WTC11 (cell line): ENCODE measurements at regions not wholly inside any gene's neighbourhood (a gene's known extent, or its start where the extent isn't known, plus 50 kb on each side); places are given as distances from the start of the nearest gene placed in this dataset.

ENCODE experiments used
- ATAC-seq: fragments of 200-7000 bp; cut with Tn5 transposase; 2 replicates; pipeline ENCODE4 v1.10.0; 2021; ENCODE audit warnings: mild to moderate bottlenecking, moderate library complexity
- CTCF ChIA-PET: fragments of 300-600 bp; sonication (Branson Sonifier 250); formaldehyde crosslinking; loops from one replicate; lab custom pipeline; 2021; ENCODE audit warnings: antibody characterized with exemption; lab: Charles Lee
- POLR2A ChIA-PET: fragments of 350-600 bp; sonication (Branson Sonifier 250); formaldehyde crosslinking; loops from one replicate; lab custom pipeline; 2021; ENCODE audit warnings: antibody characterized with exemption; lab: Charles Lee
- DNase-seq: peaks from one replicate; pipeline ENCODE4 v3.0.0; 2021; ENCODE audit warnings: low spot score
- H3K27ac Mint-ChIP-seq: 2 replicates; pipeline ENCODE4 v1.8.0; 2021; ENCODE audit warnings: mixed read lengths
- H3K27me3 Mint-ChIP-seq: 2 replicates; pipeline ENCODE4 v1.8.0; 2021; ENCODE audit warnings: low read depth, mild to moderate bottlenecking, moderate library complexity, mixed read lengths
- H3K36me3 Mint-ChIP-seq: 2 replicates; pipeline ENCODE4 v1.8.0; 2021; ENCODE audit warnings: mixed read lengths
- H3K4me1 Mint-ChIP-seq: 2 replicates; pipeline ENCODE4 v1.8.0; 2022; ENCODE audit warnings: mixed read lengths
- H3K4me3 Mint-ChIP-seq: 2 replicates; pipeline ENCODE4 v1.8.0; 2021; ENCODE audit warnings: mild to moderate bottlenecking, moderate library complexity, mixed read lengths
- H3K9me3 Mint-ChIP-seq: 2 replicates; pipeline ENCODE4 v1.8.0; 2021; ENCODE audit warnings: mixed read lengths
- FOXP1 ChIP-seq: sonication (generic); formaldehyde crosslinking; IDR thresholded peaks from 2 replicates; pipeline ENCODE4 v1.8.0; 2022; ENCODE audit warnings: missing genetic modification reagents, mild to moderate bottlenecking, moderate library complexity, borderline replicate concordance
- JUN ChIP-seq: sonication (generic); formaldehyde crosslinking; IDR thresholded peaks from 2 replicates; pipeline ENCODE4 v1.8.0; 2023; ENCODE audit warnings: mild to moderate bottlenecking, missing genetic modification reagents
- KAT7 ChIP-seq: sonication (generic); formaldehyde crosslinking; IDR thresholded peaks from 2 replicates; pipeline ENCODE4 v1.8.1; 2023; ENCODE audit warnings: missing genetic modification reagents, mild to moderate bottlenecking, borderline replicate concordance
- MXD4 ChIP-seq: fragments of 250-450 bp; sonication (Bioruptor Pico); IDR thresholded peaks from 2 replicates; pipeline ENCODE4 v1.8.0; 2021; ENCODE audit warnings: mild to moderate bottlenecking, moderate library complexity, borderline replicate concordance
- NFATC4 ChIP-seq: fragments of 250-450 bp; sonication (Bioruptor Pico); IDR thresholded peaks from 2 replicates; pipeline ENCODE4 v1.9.0; 2021; ENCODE audit warnings: mild to moderate bottlenecking
- NFE2L1 ChIP-seq: sonication (generic); formaldehyde crosslinking; IDR thresholded peaks from 2 replicates; pipeline ENCODE4 v1.8.1; 2023; ENCODE audit warnings: missing genetic modification reagents
- NR1H2 ChIP-seq: sonication (generic); formaldehyde crosslinking; IDR thresholded peaks from 2 replicates; pipeline ENCODE4 v1.9.0; 2021; ENCODE audit warnings: mild to moderate bottlenecking, moderate library complexity, missing genetic modification reagents
- NR3C1 ChIP-seq: sonication (generic); formaldehyde crosslinking; conservative IDR thresholded peaks from 2 replicates; pipeline ENCODE4 v1.8.1; 2023; ENCODE audit warnings: low read depth, mild to moderate bottlenecking, missing genetic modification reagents
- SOX15 ChIP-seq: fragments of 250-450 bp; sonication (Bioruptor Pico); IDR thresholded peaks from 2 replicates; pipeline ENCODE4 v1.9.0; 2021; ENCODE audit warnings: mild to moderate bottlenecking
- ZNF396 ChIP-seq: fragments of 250-450 bp; sonication (Bioruptor Pico); IDR thresholded peaks from 2 replicates; pipeline ENCODE4 v1.8.0; 2021; ENCODE audit warnings: mild to moderate bottlenecking, moderate library complexity, borderline replicate concordance
- TF ChIP-seq, protein P1 (sequence below): fragments of 250-450 bp; sonication (Bioruptor Pico); IDR thresholded peaks from 2 replicates; pipeline ENCODE4 v2.1.2; 2022; ENCODE audit warnings: mild to moderate bottlenecking, moderate library complexity
- TF ChIP-seq, protein P2 (sequence below): fragments of 250-450 bp; sonication (Bioruptor Pico); IDR thresholded peaks from 2 replicates; pipeline ENCODE4 v1.9.0; 2021; ENCODE audit warnings: moderate library complexity, mild to moderate bottlenecking, inconsistent platforms, borderline replicate concordance
- TF ChIP-seq, protein P3 (sequence below): fragments of 250-450 bp; sonication (Bioruptor Pico); IDR thresholded peaks from 2 replicates; pipeline ENCODE4 v1.9.0; 2021; ENCODE audit warnings: mild to moderate bottlenecking, borderline replicate concordance
- TF ChIP-seq, protein P4 (sequence below): sonication (generic); formaldehyde crosslinking; IDR thresholded peaks from 2 replicates; pipeline ENCODE4 v1.8.1; 2022; ENCODE audit warnings: low read depth, missing genetic modification reagents, borderline replicate concordance
- TF ChIP-seq, protein P5 (sequence below): sonication (generic); formaldehyde crosslinking; IDR thresholded peaks from 2 replicates; pipeline ENCODE4 v1.8.1; 2022; ENCODE audit warnings: missing genetic modification reagents, borderline replicate concordance
- TF ChIP-seq, protein P6 (sequence below): sonication (generic); formaldehyde crosslinking; IDR thresholded peaks from 2 replicates; pipeline ENCODE4 v1.8.0; 2023; ENCODE audit warnings: missing genetic modification reagents
- TF ChIP-seq, protein P7 (sequence below): sonication (generic); formaldehyde crosslinking; conservative IDR thresholded peaks from 2 replicates; pipeline ENCODE4 v1.8.1; 2023; ENCODE audit warnings: mild to moderate bottlenecking, low read depth, missing genetic modification reagents, moderate library complexity
- TF ChIP-seq, protein P8 (sequence below): sonication (generic); formaldehyde crosslinking; IDR thresholded peaks from 2 replicates; pipeline ENCODE4 v1.8.1; 2022; ENCODE audit warnings: low read depth, mild to moderate bottlenecking, moderate library complexity, missing genetic modification reagents, borderline replicate concordance
- TF ChIP-seq, protein P9 (sequence below): sonication (generic); formaldehyde crosslinking; IDR thresholded peaks from 2 replicates; pipeline ENCODE4 v1.8.0; 2022; ENCODE audit warnings: mild to moderate bottlenecking, missing genetic modification reagents

DNA sequence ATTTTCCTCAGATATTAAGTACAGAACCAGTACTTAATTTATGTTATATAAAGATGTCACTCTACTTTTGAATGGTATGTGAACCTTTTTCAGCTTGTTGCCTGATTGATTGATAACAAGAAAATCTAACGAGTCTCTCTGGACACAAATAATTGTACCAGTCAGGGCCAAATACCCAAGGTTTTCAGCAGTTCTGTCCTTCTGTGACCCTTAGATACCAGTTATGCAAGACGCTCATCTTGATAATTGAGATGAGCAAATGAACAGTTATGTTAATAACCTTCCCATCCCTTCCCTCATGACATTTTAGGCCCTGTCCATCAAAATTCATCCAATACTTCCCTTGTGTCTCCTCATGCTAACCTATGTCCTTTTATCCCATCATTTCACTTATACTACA is 185.9 kb upstream of the G2E3 start:
- POLR2A ChIA-PET, result no interaction called here
- CTCF ChIA-PET, result interaction anchor here (3.5 kb wide), 1 partner anchor 70 kb away, joined by 39 read pairs; no protein-coding TSS in a partner anchor
- peaks cover 7% of the 10 kb centered on the region for H3K9me3 Mint-ChIP-seq
- H3K36me3 Mint-ChIP-seq, result 0 out of 2 replicates have a peak, but pooled peaks cover 2% of the 10 kb centered on the region
- no peak for DNase-seq
- H3K27ac Mint-ChIP-seq, result no peak overlapping the region
- H3K4me3 Mint-ChIP-seq, result no peak overlapping the region
- H3K4me1 Mint-ChIP-seq, result peaks cover 6% of the 10 kb centered on the region
- no peak for ATAC-seq
- TF ChIP-seq KAT7 (CRISPR knock-in tag), result no peak
- no peak for TF ChIP-seq NR3C1
- no peak for TF ChIP-seq MXD4 (CRISPR knock-in tag)
- TF ChIP-seq, protein P1, sequence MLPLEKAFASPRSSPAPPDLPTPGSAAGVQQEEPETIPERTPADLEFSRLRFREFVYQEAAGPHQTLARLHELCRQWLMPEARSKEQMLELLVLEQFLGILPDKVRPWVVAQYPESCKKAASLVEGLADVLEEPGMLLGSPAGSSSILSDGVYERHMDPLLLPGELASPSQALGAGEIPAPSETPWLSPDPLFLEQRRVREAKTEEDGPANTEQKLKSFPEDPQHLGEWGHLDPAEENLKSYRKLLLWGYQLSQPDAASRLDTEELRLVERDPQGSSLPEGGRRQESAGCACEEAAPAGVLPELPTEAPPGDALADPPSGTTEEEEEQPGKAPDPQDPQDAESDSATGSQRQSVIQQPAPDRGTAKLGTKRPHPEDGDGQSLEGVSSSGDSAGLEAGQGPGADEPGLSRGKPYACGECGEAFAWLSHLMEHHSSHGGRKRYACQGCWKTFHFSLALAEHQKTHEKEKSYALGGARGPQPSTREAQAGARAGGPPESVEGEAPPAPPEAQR, result no peak
- TF ChIP-seq, protein P2, sequence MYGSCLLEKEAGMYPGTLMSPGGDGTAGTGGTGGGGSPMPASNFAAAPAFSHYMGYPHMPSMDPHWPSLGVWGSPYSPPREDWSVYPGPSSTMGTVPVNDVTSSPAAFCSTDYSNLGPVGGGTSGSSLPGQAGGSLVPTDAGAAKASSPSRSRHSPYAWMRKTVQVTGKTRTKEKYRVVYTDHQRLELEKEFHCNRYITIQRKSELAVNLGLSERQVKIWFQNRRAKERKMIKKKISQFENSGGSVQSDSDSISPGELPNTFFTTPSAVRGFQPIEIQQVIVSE (CRISPR knock-in tag), result no peak
- no peak for TF ChIP-seq NR1H2 (CRISPR knock-in tag)
- TF ChIP-seq, protein P3, sequence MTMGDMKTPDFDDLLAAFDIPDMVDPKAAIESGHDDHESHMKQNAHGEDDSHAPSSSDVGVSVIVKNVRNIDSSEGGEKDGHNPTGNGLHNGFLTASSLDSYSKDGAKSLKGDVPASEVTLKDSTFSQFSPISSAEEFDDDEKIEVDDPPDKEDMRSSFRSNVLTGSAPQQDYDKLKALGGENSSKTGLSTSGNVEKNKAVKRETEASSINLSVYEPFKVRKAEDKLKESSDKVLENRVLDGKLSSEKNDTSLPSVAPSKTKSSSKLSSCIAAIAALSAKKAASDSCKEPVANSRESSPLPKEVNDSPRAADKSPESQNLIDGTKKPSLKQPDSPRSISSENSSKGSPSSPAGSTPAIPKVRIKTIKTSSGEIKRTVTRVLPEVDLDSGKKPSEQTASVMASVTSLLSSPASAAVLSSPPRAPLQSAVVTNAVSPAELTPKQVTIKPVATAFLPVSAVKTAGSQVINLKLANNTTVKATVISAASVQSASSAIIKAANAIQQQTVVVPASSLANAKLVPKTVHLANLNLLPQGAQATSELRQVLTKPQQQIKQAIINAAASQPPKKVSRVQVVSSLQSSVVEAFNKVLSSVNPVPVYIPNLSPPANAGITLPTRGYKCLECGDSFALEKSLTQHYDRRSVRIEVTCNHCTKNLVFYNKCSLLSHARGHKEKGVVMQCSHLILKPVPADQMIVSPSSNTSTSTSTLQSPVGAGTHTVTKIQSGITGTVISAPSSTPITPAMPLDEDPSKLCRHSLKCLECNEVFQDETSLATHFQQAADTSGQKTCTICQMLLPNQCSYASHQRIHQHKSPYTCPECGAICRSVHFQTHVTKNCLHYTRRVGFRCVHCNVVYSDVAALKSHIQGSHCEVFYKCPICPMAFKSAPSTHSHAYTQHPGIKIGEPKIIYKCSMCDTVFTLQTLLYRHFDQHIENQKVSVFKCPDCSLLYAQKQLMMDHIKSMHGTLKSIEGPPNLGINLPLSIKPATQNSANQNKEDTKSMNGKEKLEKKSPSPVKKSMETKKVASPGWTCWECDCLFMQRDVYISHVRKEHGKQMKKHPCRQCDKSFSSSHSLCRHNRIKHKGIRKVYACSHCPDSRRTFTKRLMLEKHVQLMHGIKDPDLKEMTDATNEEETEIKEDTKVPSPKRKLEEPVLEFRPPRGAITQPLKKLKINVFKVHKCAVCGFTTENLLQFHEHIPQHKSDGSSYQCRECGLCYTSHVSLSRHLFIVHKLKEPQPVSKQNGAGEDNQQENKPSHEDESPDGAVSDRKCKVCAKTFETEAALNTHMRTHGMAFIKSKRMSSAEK (CRISPR knock-in tag), result no peak
- no peak for TF ChIP-seq NFE2L1 (CRISPR knock-in tag)
- no peak for TF ChIP-seq FOXP1 (CRISPR knock-in tag)
- TF ChIP-seq, protein P4, sequence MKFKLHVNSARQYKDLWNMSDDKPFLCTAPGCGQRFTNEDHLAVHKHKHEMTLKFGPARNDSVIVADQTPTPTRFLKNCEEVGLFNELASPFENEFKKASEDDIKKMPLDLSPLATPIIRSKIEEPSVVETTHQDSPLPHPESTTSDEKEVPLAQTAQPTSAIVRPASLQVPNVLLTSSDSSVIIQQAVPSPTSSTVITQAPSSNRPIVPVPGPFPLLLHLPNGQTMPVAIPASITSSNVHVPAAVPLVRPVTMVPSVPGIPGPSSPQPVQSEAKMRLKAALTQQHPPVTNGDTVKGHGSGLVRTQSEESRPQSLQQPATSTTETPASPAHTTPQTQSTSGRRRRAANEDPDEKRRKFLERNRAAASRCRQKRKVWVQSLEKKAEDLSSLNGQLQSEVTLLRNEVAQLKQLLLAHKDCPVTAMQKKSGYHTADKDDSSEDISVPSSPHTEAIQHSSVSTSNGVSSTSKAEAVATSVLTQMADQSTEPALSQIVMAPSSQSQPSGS (CRISPR knock-in tag), result no peak
- TF ChIP-seq JUN (CRISPR knock-in tag), result no peak
- no peak for TF ChIP-seq NFATC4 (CRISPR knock-in tag)
- TF ChIP-seq, protein P5, sequence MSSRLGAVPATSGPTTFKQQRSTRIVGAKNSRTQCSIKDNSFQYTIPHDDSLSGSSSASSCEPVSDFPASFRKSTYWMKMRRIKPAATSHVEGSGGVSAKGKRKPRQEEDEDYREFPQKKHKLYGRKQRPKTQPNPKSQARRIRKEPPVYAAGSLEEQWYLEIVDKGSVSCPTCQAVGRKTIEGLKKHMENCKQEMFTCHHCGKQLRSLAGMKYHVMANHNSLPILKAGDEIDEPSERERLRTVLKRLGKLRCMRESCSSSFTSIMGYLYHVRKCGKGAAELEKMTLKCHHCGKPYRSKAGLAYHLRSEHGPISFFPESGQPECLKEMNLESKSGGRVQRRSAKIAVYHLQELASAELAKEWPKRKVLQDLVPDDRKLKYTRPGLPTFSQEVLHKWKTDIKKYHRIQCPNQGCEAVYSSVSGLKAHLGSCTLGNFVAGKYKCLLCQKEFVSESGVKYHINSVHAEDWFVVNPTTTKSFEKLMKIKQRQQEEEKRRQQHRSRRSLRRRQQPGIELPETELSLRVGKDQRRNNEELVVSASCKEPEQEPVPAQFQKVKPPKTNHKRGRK (CRISPR knock-in tag), result no peak
- TF ChIP-seq ZNF396 (CRISPR knock-in tag), result no peak
- TF ChIP-seq, protein P6, sequence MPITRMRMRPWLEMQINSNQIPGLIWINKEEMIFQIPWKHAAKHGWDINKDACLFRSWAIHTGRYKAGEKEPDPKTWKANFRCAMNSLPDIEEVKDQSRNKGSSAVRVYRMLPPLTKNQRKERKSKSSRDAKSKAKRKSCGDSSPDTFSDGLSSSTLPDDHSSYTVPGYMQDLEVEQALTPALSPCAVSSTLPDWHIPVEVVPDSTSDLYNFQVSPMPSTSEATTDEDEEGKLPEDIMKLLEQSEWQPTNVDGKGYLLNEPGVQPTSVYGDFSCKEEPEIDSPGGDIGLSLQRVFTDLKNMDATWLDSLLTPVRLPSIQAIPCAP (CRISPR knock-in tag), result no peak
- TF ChIP-seq, protein P7, sequence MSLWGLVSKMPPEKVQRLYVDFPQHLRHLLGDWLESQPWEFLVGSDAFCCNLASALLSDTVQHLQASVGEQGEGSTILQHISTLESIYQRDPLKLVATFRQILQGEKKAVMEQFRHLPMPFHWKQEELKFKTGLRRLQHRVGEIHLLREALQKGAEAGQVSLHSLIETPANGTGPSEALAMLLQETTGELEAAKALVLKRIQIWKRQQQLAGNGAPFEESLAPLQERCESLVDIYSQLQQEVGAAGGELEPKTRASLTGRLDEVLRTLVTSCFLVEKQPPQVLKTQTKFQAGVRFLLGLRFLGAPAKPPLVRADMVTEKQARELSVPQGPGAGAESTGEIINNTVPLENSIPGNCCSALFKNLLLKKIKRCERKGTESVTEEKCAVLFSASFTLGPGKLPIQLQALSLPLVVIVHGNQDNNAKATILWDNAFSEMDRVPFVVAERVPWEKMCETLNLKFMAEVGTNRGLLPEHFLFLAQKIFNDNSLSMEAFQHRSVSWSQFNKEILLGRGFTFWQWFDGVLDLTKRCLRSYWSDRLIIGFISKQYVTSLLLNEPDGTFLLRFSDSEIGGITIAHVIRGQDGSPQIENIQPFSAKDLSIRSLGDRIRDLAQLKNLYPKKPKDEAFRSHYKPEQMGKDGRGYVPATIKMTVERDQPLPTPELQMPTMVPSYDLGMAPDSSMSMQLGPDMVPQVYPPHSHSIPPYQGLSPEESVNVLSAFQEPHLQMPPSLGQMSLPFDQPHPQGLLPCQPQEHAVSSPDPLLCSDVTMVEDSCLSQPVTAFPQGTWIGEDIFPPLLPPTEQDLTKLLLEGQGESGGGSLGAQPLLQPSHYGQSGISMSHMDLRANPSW, result no peak
- no peak for TF ChIP-seq SOX15
- TF ChIP-seq, protein P8, sequence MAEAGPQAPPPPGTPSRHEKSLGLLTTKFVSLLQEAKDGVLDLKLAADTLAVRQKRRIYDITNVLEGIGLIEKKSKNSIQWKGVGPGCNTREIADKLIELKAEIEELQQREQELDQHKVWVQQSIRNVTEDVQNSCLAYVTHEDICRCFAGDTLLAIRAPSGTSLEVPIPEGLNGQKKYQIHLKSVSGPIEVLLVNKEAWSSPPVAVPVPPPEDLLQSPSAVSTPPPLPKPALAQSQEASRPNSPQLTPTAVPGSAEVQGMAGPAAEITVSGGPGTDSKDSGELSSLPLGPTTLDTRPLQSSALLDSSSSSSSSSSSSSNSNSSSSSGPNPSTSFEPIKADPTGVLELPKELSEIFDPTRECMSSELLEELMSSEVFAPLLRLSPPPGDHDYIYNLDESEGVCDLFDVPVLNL (CRISPR knock-in tag), result no peak
- TF ChIP-seq, protein P9, sequence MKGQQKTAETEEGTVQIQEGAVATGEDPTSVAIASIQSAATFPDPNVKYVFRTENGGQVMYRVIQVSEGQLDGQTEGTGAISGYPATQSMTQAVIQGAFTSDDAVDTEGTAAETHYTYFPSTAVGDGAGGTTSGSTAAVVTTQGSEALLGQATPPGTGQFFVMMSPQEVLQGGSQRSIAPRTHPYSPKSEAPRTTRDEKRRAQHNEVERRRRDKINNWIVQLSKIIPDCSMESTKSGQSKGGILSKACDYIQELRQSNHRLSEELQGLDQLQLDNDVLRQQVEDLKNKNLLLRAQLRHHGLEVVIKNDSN (CRISPR knock-in tag), result no peak
- no peaks in the 10 kb centered on the region for H3K27me3 Mint-ChIP-seq
